ENCODE measurements at regions not wholly inside any gene's neighbourhood (a gene's known extent, or its start where the extent isn't known, plus 50 kb on each side); places are given as distances from the start of the nearest gene placed in this dataset.
"Not testable (repeated sequence)": the region's sequence is repeated elsewhere in the genome, so short reads cannot be mapped to it uniquely, and the experiment has no call there.

DNA sequence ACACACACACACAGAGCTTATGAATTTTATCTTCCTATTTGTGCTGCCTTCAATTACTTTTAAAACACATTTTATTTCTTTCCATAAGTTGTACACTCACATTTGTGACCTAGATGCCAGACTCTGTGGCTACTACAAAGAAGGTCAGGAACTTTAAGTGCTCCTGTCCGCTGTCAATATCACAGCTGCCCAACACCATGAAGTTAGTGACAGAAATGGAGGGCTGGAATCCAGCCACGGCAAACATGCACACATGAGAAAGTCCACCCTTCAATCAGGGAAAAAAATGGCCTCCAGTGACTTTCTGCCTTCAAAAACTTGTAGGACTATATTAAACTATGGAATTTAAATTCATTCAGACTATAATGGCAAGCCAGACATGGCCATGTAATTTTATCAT, 334.4 kb upstream of the FSTL5 start:
- Mint-ChIP-seq H3K27me3 (peaks cover 3% of the 10 kb centered on the region), H3K9me3 (ENCODE audit: low read depth) (no peaks in the 10 kb centered on the region), H3K36me3 (ENCODE audit: low read depth) (no peaks in the 10 kb centered on the region), H3K4me3 (no peak overlapping the region), H3K4me1 (no peaks in the 10 kb centered on the region), H3K27ac (no peak overlapping the region)
- no peak for ATAC-seq
- POLR2A ChIA-PET, result no interaction called here
- no peak for DNase-seq
- intact Hi-C loops (cut with DNase I, micrococcal nuclease), result loop anchor here (5.0 to 10.0 kb wide), 3 partner anchors 539 to 1187 kb away; no protein-coding TSS in a partner anchor
- CTCF ChIA-PET, result interaction anchor here (0.7 to 3.0 kb wide), 3 partner anchors 10 to 825 kb away, joined by 3 to 12 read pairs (median 4); no protein-coding TSS in a partner anchor

GRCh38 chr4:162497564-162498167, 333.9 kb upstream of the FSTL5 start:
- Mint-ChIP-seq H3K27ac (no peak overlapping the region), H3K36me3 (ENCODE audit: low read depth) (no peaks in the 10 kb centered on the region), H3K27me3 (peaks cover 1% of the 10 kb centered on the region), H3K9me3 (ENCODE audit: low read depth) (no peaks in the 10 kb centered on the region), H3K4me3 (no peak overlapping the region), H3K4me1 (no peaks in the 10 kb centered on the region)
- no peak for ATAC-seq
- intact Hi-C loops (cut with DNase I, micrococcal nuclease), result loop anchor here (1.0 to 10.0 kb wide), 7 partner anchors 540 to 1187 kb away; partner anchors contain the start of gene NPY1R (in 2 of the 2)
- ChIA-PET POLR2A (no interaction called here), CTCF (interaction anchor here (0.7 to 3.0 kb wide), 4 partner anchors 11 to 825 kb away, joined by 3 to 12 read pairs (median 4); no protein-coding TSS in a partner anchor)
- DNase-seq, result peak; percentile 11

GRCh38 chr4:162494935-162495334, 331.1 kb upstream of the FSTL5 start:
- Mint-ChIP-seq H3K9me3 (ENCODE audit: low read depth) (no peaks in the 10 kb centered on the region), H3K27ac (no peak overlapping the region), H3K4me1 (no peaks in the 10 kb centered on the region), H3K36me3 (ENCODE audit: low read depth) (no peaks in the 10 kb centered on the region), H3K27me3 (peaks cover 1% of the 10 kb centered on the region), H3K4me3 (no peak overlapping the region)
- DNase-seq (no peak), ATAC-seq (no peak)
- intact Hi-C loops (cut with DNase I, micrococcal nuclease), result loop anchor here (5.0 to 10.0 kb wide), 3 partner anchors 542 to 1190 kb away; no protein-coding TSS in a partner anchor
- ChIA-PET CTCF (interaction anchor here (0.6 kb wide), 1 partner anchor 1112 kb away, joined by 3 read pairs; no protein-coding TSS in a partner anchor), POLR2A (no interaction called here)

DNA sequence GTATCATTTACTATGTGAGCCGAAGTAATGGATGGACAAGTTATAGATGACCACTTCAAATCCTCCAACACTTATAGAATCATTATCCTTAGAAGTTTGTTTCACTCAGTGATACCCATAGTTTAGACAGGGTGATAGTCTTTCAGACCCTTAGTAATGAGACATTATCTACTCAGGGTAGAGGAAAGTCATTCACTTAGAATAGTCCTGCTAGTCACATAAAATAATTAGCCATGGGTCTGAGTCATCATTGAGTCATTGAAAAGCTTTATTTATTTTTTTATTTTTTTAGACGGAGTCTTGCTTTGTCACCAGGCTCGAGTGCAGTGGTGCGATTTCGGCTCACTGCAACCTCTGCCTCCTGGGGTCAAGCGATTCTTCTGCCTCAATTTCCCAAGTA, 321.7 kb upstream of the FSTL5 start:
- CTCF ChIA-PET, result no interaction called here
- no peaks in the 10 kb centered on the region for H3K4me1 Mint-ChIP-seq
- H3K27me3 Mint-ChIP-seq, result peaks cover 2% of the 10 kb centered on the region
- POLR2A ChIA-PET, result no interaction called here
- intact Hi-C loops (cut with DNase I, micrococcal nuclease), result no loop called here
- H3K27ac Mint-ChIP-seq, result no peak overlapping the region
- no peaks in the 10 kb centered on the region for H3K36me3 Mint-ChIP-seq (ENCODE audit: low read depth)
- H3K9me3 Mint-ChIP-seq (ENCODE audit: low read depth), result no peaks in the 10 kb centered on the region
- DNase-seq, result no peak
- no peak overlapping the region for H3K4me3 Mint-ChIP-seq
- ATAC-seq, result no peak

- ATAC-seq, result no peak
- no peaks in the 10 kb centered on the region for H3K36me3 Mint-ChIP-seq (ENCODE audit: low read depth)
- H3K27me3 Mint-ChIP-seq, result peaks cover 3% of the 10 kb centered on the region
- H3K4me3 Mint-ChIP-seq, result no peak overlapping the region
- POLR2A ChIA-PET, result no interaction called here
- no peaks in the 10 kb centered on the region for H3K4me1 Mint-ChIP-seq
- H3K9me3 Mint-ChIP-seq (ENCODE audit: low read depth), result peaks cover 3% of the 10 kb centered on the region
- no peak overlapping the region for H3K27ac Mint-ChIP-seq
- no peak for DNase-seq
- CTCF ChIA-PET, result no interaction called here
- intact Hi-C loops (cut with DNase I, micrococcal nuclease), result no loop called here
Measured at GRCh38 chr4:162475246-162475645, 311.4 kb upstream of the FSTL5 start.

- DNase-seq (no peak), ATAC-seq (no peak)
- Mint-ChIP-seq H3K27ac (no peak overlapping the region), H3K9me3 (ENCODE audit: low read depth) (peaks cover 2% of the 10 kb centered on the region), H3K4me1 (no peaks in the 10 kb centered on the region), H3K27me3 (no peaks in the 10 kb centered on the region), H3K36me3 (ENCODE audit: low read depth) (no peaks in the 10 kb centered on the region), H3K4me3 (no peak overlapping the region)
- intact Hi-C loops (cut with DNase I, micrococcal nuclease), result no loop called here
- ChIA-PET POLR2A (no interaction called here), CTCF (no interaction called here)
Measured at GRCh38 chr4:162469977-162470376, 306.2 kb upstream of the FSTL5 start.

GRCh38 chr4:162465356-162465755, 301.6 kb upstream of the FSTL5 start:
- H3K4me1 Mint-ChIP-seq; ATAC-seq; H3K27me3 Mint-ChIP-seq; H3K27ac Mint-ChIP-seq; H3K4me3 Mint-ChIP-seq; intact Hi-C loops (cut with DNase I, micrococcal nuclease); DNase-seq; H3K36me3 Mint-ChIP-seq (ENCODE audit: low read depth); POLR2A ChIA-PET; H3K9me3 Mint-ChIP-seq (ENCODE audit: low read depth); CTCF ChIA-PET: not testable (repeated sequence)

GRCh38 chr4:162461952-162462351, 298.2 kb upstream of the FSTL5 start:
- H3K36me3 Mint-ChIP-seq (ENCODE audit: low read depth), result no peaks in the 10 kb centered on the region
- ATAC-seq (no peak), DNase-seq (no peak)
- POLR2A ChIA-PET, result no interaction called here
- CTCF ChIA-PET, result no interaction called here
- no peaks in the 10 kb centered on the region for H3K27me3 Mint-ChIP-seq
- no peaks in the 10 kb centered on the region for H3K4me1 Mint-ChIP-seq
- H3K9me3 Mint-ChIP-seq (ENCODE audit: low read depth), result no peaks in the 10 kb centered on the region
- intact Hi-C loops (cut with DNase I, micrococcal nuclease), result loop anchor here in 1 of 2 experiments (5.0 kb wide), 1 partner anchor 50 kb away; no protein-coding TSS in a partner anchor
- H3K4me3 Mint-ChIP-seq, result no peak overlapping the region
- no peak overlapping the region for H3K27ac Mint-ChIP-seq

DNA sequence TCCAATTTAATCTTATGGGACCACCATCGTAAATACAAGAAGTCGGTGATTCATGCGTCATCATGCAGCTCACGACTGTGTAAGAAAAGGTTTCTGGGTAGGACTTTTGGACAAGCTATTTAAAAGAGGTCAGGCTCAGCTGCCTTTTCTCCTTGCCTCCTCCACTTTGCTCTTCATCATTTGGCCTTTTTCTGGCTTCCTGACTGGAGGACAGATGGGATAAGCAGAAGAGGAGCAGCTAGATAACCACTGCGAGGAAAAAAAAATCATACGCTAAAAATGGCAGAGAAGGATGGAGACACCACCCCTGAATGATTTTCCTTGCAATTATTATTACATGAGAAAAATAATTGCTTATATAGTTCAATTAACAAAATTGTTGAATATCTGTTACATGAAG, 294.3 kb upstream of the FSTL5 start:
- no peaks in the 10 kb centered on the region for H3K9me3 Mint-ChIP-seq (ENCODE audit: low read depth)
- no peaks in the 10 kb centered on the region for H3K27me3 Mint-ChIP-seq
- no peaks in the 10 kb centered on the region for H3K4me1 Mint-ChIP-seq
- no peak overlapping the region for H3K27ac Mint-ChIP-seq
- ChIA-PET CTCF (no interaction called here), POLR2A (no interaction called here)
- H3K4me3 Mint-ChIP-seq, result no peak overlapping the region
- ATAC-seq, result no peak
- intact Hi-C loops (cut with DNase I, micrococcal nuclease), result no loop called here
- no peak for DNase-seq
- H3K36me3 Mint-ChIP-seq (ENCODE audit: low read depth), result no peaks in the 10 kb centered on the region

DNA sequence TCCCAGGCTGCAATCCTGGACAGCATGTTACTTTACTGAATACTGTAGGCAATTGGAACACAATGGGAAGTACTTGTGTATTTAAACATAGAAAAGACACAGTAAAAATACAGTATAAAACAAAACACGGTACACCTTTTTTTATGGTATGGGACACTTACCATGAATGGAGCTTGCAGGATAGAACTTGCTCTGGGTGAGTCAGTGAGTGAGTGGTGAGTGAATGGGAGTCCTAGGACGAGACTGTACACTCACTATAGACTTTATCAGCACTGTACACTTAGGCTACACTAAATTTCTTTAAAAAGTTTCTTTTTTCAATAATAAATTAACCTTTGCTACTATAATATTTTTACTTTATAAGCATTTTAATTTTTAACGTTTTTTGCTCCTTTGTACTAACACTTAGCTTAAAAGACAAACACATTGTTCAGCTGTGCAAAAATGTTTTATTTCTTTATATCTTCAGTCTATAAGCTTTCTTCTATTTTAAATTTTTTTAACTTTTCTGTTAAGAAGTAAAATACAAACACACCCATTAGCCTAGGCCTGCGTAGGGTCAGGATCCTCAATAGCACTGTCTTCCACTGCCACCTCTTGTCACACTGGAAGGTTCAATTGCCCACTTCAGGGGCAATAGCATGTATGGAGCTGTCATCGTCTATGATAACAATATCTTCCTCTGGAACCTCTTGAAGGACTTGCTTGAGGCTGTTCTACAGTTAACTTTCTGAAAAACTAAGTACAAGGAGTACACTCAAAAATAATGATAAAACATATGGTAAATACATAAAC, 293.5 kb upstream of the FSTL5 start:
- no peaks in the 10 kb centered on the region for H3K4me1 Mint-ChIP-seq
- ChIA-PET POLR2A (no interaction called here), CTCF (no interaction called here)
- H3K4me3 Mint-ChIP-seq, result no peak overlapping the region
- H3K9me3 Mint-ChIP-seq (ENCODE audit: low read depth), result no peaks in the 10 kb centered on the region
- no peak for DNase-seq
- no peaks in the 10 kb centered on the region for H3K36me3 Mint-ChIP-seq (ENCODE audit: low read depth)
- intact Hi-C loops (cut with DNase I, micrococcal nuclease), result no loop called here
- H3K27me3 Mint-ChIP-seq, result no peaks in the 10 kb centered on the region
- no peak for ATAC-seq
- no peak overlapping the region for H3K27ac Mint-ChIP-seq

- intact Hi-C loops (cut with DNase I, micrococcal nuclease), result no loop called here
- ChIA-PET POLR2A (no interaction called here), CTCF (no interaction called here)
- DNase-seq (no peak), ATAC-seq (no peak)
- no peaks in the 10 kb centered on the region for H3K27me3 Mint-ChIP-seq
- no peaks in the 10 kb centered on the region for H3K4me1 Mint-ChIP-seq
- H3K27ac Mint-ChIP-seq, result no peak overlapping the region
- H3K9me3 Mint-ChIP-seq (ENCODE audit: low read depth), result no peaks in the 10 kb centered on the region
- no peak overlapping the region for H3K4me3 Mint-ChIP-seq
- no peaks in the 10 kb centered on the region for H3K36me3 Mint-ChIP-seq (ENCODE audit: low read depth)
Measured at GRCh38 chr4:162456106-162456505, 292.3 kb upstream of the FSTL5 start.

GRCh38 chr4:162450531-162451035, 286.8 kb upstream of the FSTL5 start:
- H3K27ac Mint-ChIP-seq, result no peak overlapping the region
- no peaks in the 10 kb centered on the region for H3K36me3 Mint-ChIP-seq (ENCODE audit: low read depth)
- CTCF ChIA-PET, result no interaction called here
- intact Hi-C loops (cut with DNase I, micrococcal nuclease), result no loop called here
- DNase-seq (no peak), ATAC-seq (no peak)
- POLR2A ChIA-PET, result no interaction called here
- no peaks in the 10 kb centered on the region for H3K27me3 Mint-ChIP-seq
- H3K9me3 Mint-ChIP-seq (ENCODE audit: low read depth), result no peaks in the 10 kb centered on the region
- no peaks in the 10 kb centered on the region for H3K4me1 Mint-ChIP-seq
- H3K4me3 Mint-ChIP-seq, result no peak overlapping the region
